CD14-positive monocyte (primary cell): ENCODE measurements at regions not wholly inside any gene's neighbourhood (a gene's known extent, or its start where the extent isn't known, plus 50 kb on each side); places are given as distances from the start of the nearest gene placed in this dataset.

Experiments
- DNase-seq, 3 donors: peaks; one replicate each; pipeline ENCODE4 v3.0.0-alpha.2; 2011 to 2022
- H2AFZ ChIP-seq: 2 replicates; pipeline ENCODE4 v1.6.0; 2012; ENCODE audit warnings: mild to moderate bottlenecking, low read depth, low read length, inconsistent platforms; ENCODE audit not compliant: insufficient read depth, poor library complexity, severe bottlenecking
- H3K27ac ChIP-seq, 2 donors: 1 replicate in 1 of 2; 2 replicates in 1 of 2; pipeline ENCODE4 v1.5.1; 2012 to 2013; ENCODE audit warnings: low read length in 2 of 2, control low read depth in 1 of 2, inconsistent platforms in 1 of 2, low read depth in 1 of 2, mild to moderate bottlenecking in 1 of 2
- H3K27me3 ChIP-seq, 2 donors: one replicate each; pipeline versions ENCODE4 v1.6.0 to v1.6.1; 2011 to 2013; ENCODE audit warnings: low read length in 2 of 2; ENCODE audit not compliant: control insufficient read depth in 2 of 2, insufficient read depth in 2 of 2
- H3K36me3 ChIP-seq, 2 donors: replicated peaks in 1 of 2; 1 replicate in 1 of 2; 2 replicates in 1 of 2; pipeline versions ENCODE4 v1.5.1 to v1.6.1; 2012 to 2013; ENCODE audit warnings: low read length in 2 of 2, control low read depth in 1 of 2, inconsistent platforms in 1 of 2, mild to moderate bottlenecking in 1 of 2; ENCODE audit not compliant: insufficient read depth in 2 of 2, control insufficient read depth in 1 of 2
- H3K4me1 ChIP-seq, 2 donors: 1 replicate in 1 of 2; 2 replicates in 1 of 2; pipeline versions ENCODE4 v1.5.1 to v1.6.1; 2012 to 2013; ENCODE audit warnings: low read length in 2 of 2, control low read depth in 1 of 2, inconsistent platforms in 1 of 2, mild to moderate bottlenecking in 1 of 2, moderate library complexity in 1 of 2; ENCODE audit not compliant: insufficient read depth in 2 of 2, control insufficient read depth in 1 of 2
- H3K4me2 ChIP-seq: replicated peaks from 2 replicates; pipeline ENCODE3; 2012; ENCODE audit warnings: low read length, moderate library complexity, mild to moderate bottlenecking; ENCODE audit not compliant: poor library complexity, severe bottlenecking; ENCODE audit errors: extremely low read depth
- H3K4me3 ChIP-seq, 3 experiments: fragments of 200-600 bp in 1 of 3; sonication (generic) in 1 of 3; replicated peaks in 1 of 3; 1 replicate in 2 of 3; 2 replicates in 1 of 3; pipeline ENCODE4 v1.5.1; 2011 to 2013; ENCODE audit warnings: low read length in 3 of 3, mild to moderate bottlenecking in 3 of 3, control low read depth in 2 of 3, low read depth in 2 of 3, inconsistent platforms in 1 of 3, moderate library complexity in 1 of 3
- H3K79me2 ChIP-seq: 2 replicates; pipeline ENCODE4 v1.6.0; 2012; ENCODE audit warnings: mild to moderate bottlenecking, control low read depth, inconsistent platforms, low read length, moderate library complexity; ENCODE audit not compliant: insufficient read depth
- H3K9ac ChIP-seq: 2 replicates; pipeline ENCODE4 v1.6.0; 2017; ENCODE audit warnings: low read length, mild to moderate bottlenecking; ENCODE audit not compliant: insufficient read depth, poor library complexity, severe bottlenecking
- H3K9me3 ChIP-seq, 2 donors: replicated peaks in 1 of 2; 1 replicate in 1 of 2; 2 replicates in 1 of 2; pipeline versions ENCODE4 v1.5.1 to v1.6.1; 2012 to 2013; ENCODE audit warnings: low read length in 2 of 2, control low read depth in 1 of 2; ENCODE audit not compliant: control insufficient read depth in 1 of 2, insufficient read depth in 1 of 2
- H4K20me1 ChIP-seq: 2 replicates; pipeline ENCODE4 v1.6.0; 2012; ENCODE audit warnings: mild to moderate bottlenecking, low read length, control low read depth, moderate library complexity; ENCODE audit not compliant: insufficient read depth
- H3K27ac Mint-ChIP-seq, 7 donors: one replicate each; pipeline ENCODE4 v1.8.0; 2020; ENCODE audit warnings: mild to moderate bottlenecking in 7 of 7, mixed read lengths in 7 of 7, moderate library complexity in 6 of 7, inconsistent platforms in 2 of 7
- H3K27me3 Mint-ChIP-seq, 3 donors: one replicate each; pipeline ENCODE4 v1.8.0; 2021 to 2022; ENCODE audit warnings: low read depth in 3 of 3, mild to moderate bottlenecking in 3 of 3, mixed read lengths in 3 of 3, moderate library complexity in 3 of 3, inconsistent platforms in 1 of 3
- H3K36me3 Mint-ChIP-seq, 2 donors: one replicate each; pipeline ENCODE4 v1.8.0; 2020; ENCODE audit warnings: mixed read lengths in 2 of 2, inconsistent platforms in 1 of 2, mild to moderate bottlenecking in 1 of 2
- H3K4me1 Mint-ChIP-seq: one replicate; pipeline ENCODE4 v1.8.0; 2020; ENCODE audit warnings: mild to moderate bottlenecking, mixed read lengths
- H3K4me3 Mint-ChIP-seq, 2 donors: one replicate each; pipeline ENCODE4 v1.8.0; 2020; ENCODE audit warnings: mild to moderate bottlenecking in 2 of 2, mixed read lengths in 2 of 2, moderate library complexity in 1 of 2
- H3K9me3 Mint-ChIP-seq, 7 donors: one replicate each; pipeline ENCODE4 v1.8.0; 2020 to 2022; ENCODE audit warnings: mixed read lengths in 7 of 7, mild to moderate bottlenecking in 6 of 7, moderate library complexity in 6 of 7, inconsistent platforms in 2 of 7
- CTCF ChIP-seq: fragments of 200-600 bp; IDR thresholded peaks from one replicate; pipeline ENCODE4 v1.8.0; 2022; ENCODE audit warnings: antibody characterized with exemption, mild to moderate bottlenecking
- WGBS: methylation state at CpG from one replicate; pipeline ENCODE4 v1.1.5; 2013; ENCODE audit warnings: missing lambda C conversion rate; ENCODE audit not compliant: insufficient coverage; 5-methylcytosine and 5-hydroxymethylcytosine counted together
- intact Hi-C, 2 donors: fragments of 100-400 bp; cut with micrococcal nuclease; formaldehyde crosslinking; loops; one replicate each; pipeline versions ENCODE4 v1.15.0 to v1.15.1; 2023

GRCh38 chr1:187245201-187245600, 416.5 kb downstream of the PLA2G4A start:
- no peaks in the 10 kb centered on the region for H3K9me3 ChIP-seq
- Mint-ChIP-seq H3K4me3 (no peak overlapping the region), H3K36me3 (no peaks in the 10 kb centered on the region), H3K4me1 (no peaks in the 10 kb centered on the region), H3K9me3 (peaks cover 0 to 5% (median 2%) of the 10 kb centered on the region in 7 donors), H3K27me3 (peaks cover 0 to 2% (median 1%) of the 10 kb centered on the region in 3 donors), H3K27ac (no peak overlapping the region)
- H3K36me3 ChIP-seq = no peaks in the 10 kb centered on the region
- no peaks in the 10 kb centered on the region for H3K4me1 ChIP-seq
- intact Hi-C loops = no loop called here
- H3K9ac ChIP-seq = no peak overlapping the region
- no CpG with 5 or more reads among the region's 1 CpG for WGBS
- no peak for DNase-seq
- H3K27ac ChIP-seq = no peak overlapping the region
- no peak overlapping the region for H3K4me3 ChIP-seq
- H2AFZ ChIP-seq = no peak overlapping the region
- no peaks in the 10 kb centered on the region for H3K27me3 ChIP-seq
- no peaks in the 10 kb centered on the region for H3K79me2 ChIP-seq
- no peak overlapping the region for H3K4me2 ChIP-seq
- no peaks in the 10 kb centered on the region for H4K20me1 ChIP-seq
- no peak for TF ChIP-seq CTCF

- H3K9ac ChIP-seq = no peak overlapping the region
- H2AFZ ChIP-seq = no peak overlapping the region
- DNase-seq = no peak
- H3K27ac ChIP-seq = no peak overlapping the region
- H3K36me3 ChIP-seq = no peaks in the 10 kb centered on the region
- H3K4me1 Mint-ChIP-seq = no peaks in the 10 kb centered on the region
- WGBS = no CpG with 5 or more reads among the region's 1 CpG
- intact Hi-C loops = no loop called here
- peaks cover 0 to 5% (median 2%) of the 10 kb centered on the region in 7 donors for H3K9me3 Mint-ChIP-seq
- H3K4me3 Mint-ChIP-seq = no peak overlapping the region
- TF ChIP-seq CTCF = no peak
- H3K27ac Mint-ChIP-seq = no peak overlapping the region
- H3K27me3 Mint-ChIP-seq = peaks cover 0 to 2% (median 1%) of the 10 kb centered on the region in 3 donors
- H4K20me1 ChIP-seq = no peaks in the 10 kb centered on the region
- H3K79me2 ChIP-seq = no peaks in the 10 kb centered on the region
- no peak overlapping the region for H3K4me2 ChIP-seq
- H3K27me3 ChIP-seq = no peaks in the 10 kb centered on the region
- H3K4me3 ChIP-seq = no peak overlapping the region
- H3K9me3 ChIP-seq = no peaks in the 10 kb centered on the region
- H3K36me3 Mint-ChIP-seq = no peaks in the 10 kb centered on the region
- H3K4me1 ChIP-seq = no peaks in the 10 kb centered on the region
These were observed 420.4 kb downstream of the PLA2G4A start for GRCh38 chr1:187249196-187249595.
